ENCODE measurements at regions not wholly inside any gene's neighbourhood (a gene's known extent, or its start where the extent isn't known, plus 50 kb on each side); places are given as distances from the start of the nearest gene placed in this dataset.
"Not testable (repeated sequence)": the region's sequence is repeated elsewhere in the genome, so short reads cannot be mapped to it uniquely, and the experiment has no call there.

GRCh38 chr5:145462525-145462924, 372.6 kb downstream of the PRELID2 start:
- Histone ChIP-seq H3K36me3 (no peaks in the 10 kb centered on the region), H3K27ac (no peak overlapping the region), H3K27me3 (no peaks in the 10 kb centered on the region), H3K4me3 (no peak overlapping the region), H3K9me3 (peaks cover 0 to 3% of the 10 kb centered on the region in 2 donors), H3K4me1 (no peaks in the 10 kb centered on the region)
- intact Hi-C loops (cut with DNase I) = no loop called here
- TF ChIP-seq CTCF (IDR thresholded peaks at IDR 0.05) = no peak
- ATAC-seq (no peak), DNase-seq (no peak)

- H3K4me1 ChIP-seq = no peaks in the 10 kb centered on the region
- H3K9me3 ChIP-seq = peaks cover 0 to 24% of the 10 kb centered on the region in 2 donors
- no peak overlapping the region for H3K27ac ChIP-seq
- no peak for ATAC-seq
- H3K36me3 ChIP-seq = no peaks in the 10 kb centered on the region
- H3K4me3 ChIP-seq = no peak overlapping the region
- TF ChIP-seq CTCF (IDR thresholded peaks at IDR 0.05) = no peak
- intact Hi-C loops (cut with DNase I) = no loop called here
- DNase-seq = no peak
- H3K27me3 ChIP-seq = no peaks in the 10 kb centered on the region
These were observed 384.8 kb downstream of the PRELID2 start for GRCh38 chr5:145450286-145450885.

GRCh38 chr5:145449794-145450193, 385.3 kb downstream of the PRELID2 start:
- H3K4me1 ChIP-seq = no peaks in the 10 kb centered on the region
- intact Hi-C loops (cut with DNase I) = no loop called here
- H3K27me3 ChIP-seq = no peaks in the 10 kb centered on the region
- no peak for TF ChIP-seq CTCF (IDR thresholded peaks at IDR 0.05)
- no peak for DNase-seq
- peaks cover 0 to 23% of the 10 kb centered on the region in 2 donors for H3K9me3 ChIP-seq
- H3K4me3 ChIP-seq = no peak overlapping the region
- ATAC-seq = no peak
- H3K36me3 ChIP-seq = no peaks in the 10 kb centered on the region
- no peak overlapping the region for H3K27ac ChIP-seq

GRCh38 chr5:145446875-145447274, 388.3 kb downstream of the PRELID2 start:
- H3K27me3 ChIP-seq; H3K4me1 ChIP-seq; H3K36me3 ChIP-seq; H3K4me3 ChIP-seq; DNase-seq; intact Hi-C loops (cut with DNase I); H3K27ac ChIP-seq; ATAC-seq: not testable (repeated sequence)
- H3K9me3 ChIP-seq = peaks cover 0 to 23% of the 10 kb centered on the region in 2 donors

- Histone ChIP-seq H3K27me3 (no peaks in the 10 kb centered on the region), H3K4me1 (no peaks in the 10 kb centered on the region), H3K4me3 (no peak overlapping the region), H3K36me3 (no peaks in the 10 kb centered on the region), H3K27ac (no peak overlapping the region), H3K9me3 (peaks cover 0 to 23% of the 10 kb centered on the region in 2 donors)
- no peak for DNase-seq
- no peak for TF ChIP-seq CTCF (IDR thresholded peaks at IDR 0.05)
- no peak for ATAC-seq
- intact Hi-C loops (cut with DNase I) = no loop called here
These were observed 388.7 kb downstream of the PRELID2 start for GRCh38 chr5:145446412-145446811.

- Histone ChIP-seq H3K4me3 (no peak overlapping the region), H3K36me3 (no peaks in the 10 kb centered on the region), H3K27me3 (no peaks in the 10 kb centered on the region), H3K27ac (no peak overlapping the region), H3K4me1 (no peaks in the 10 kb centered on the region), H3K9me3 (peaks cover 0 to 23% of the 10 kb centered on the region in 2 donors)
- intact Hi-C loops (cut with DNase I) = no loop called here
- ATAC-seq (no peak), DNase-seq (no peak)
- no peak for TF ChIP-seq CTCF (IDR thresholded peaks at IDR 0.05)
These were observed 390.1 kb downstream of the PRELID2 start for GRCh38 chr5:145445027-145445426.

Measured in left lung (tissue), 4 donors.